ENCODE measurements at regions not wholly inside any gene's neighbourhood (a gene's known extent, or its start where the extent isn't known, plus 50 kb on each side); places are given as distances from the start of the nearest gene placed in this dataset.

DNA sequence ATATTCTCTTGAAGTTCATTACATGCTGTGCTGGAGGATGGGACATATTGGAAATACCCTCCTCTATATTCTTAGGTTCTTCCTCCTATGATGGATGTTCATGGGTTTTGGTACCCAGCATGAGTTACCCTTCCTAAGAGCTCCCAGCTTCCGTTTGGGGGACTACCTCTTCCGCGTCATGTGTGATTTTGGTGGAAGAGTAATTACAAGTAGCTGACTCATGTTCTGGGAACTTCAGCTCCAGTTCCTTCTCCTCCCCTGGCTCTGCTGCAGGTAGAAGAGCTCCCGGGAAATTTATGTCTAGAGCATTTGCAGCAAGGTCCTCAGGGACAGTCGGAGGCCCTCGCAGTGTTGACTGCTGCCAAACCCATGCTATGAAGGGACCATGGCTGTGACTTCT, 208.8 kb upstream of the IL12A start:
- no peak for DNase-seq

DNA sequence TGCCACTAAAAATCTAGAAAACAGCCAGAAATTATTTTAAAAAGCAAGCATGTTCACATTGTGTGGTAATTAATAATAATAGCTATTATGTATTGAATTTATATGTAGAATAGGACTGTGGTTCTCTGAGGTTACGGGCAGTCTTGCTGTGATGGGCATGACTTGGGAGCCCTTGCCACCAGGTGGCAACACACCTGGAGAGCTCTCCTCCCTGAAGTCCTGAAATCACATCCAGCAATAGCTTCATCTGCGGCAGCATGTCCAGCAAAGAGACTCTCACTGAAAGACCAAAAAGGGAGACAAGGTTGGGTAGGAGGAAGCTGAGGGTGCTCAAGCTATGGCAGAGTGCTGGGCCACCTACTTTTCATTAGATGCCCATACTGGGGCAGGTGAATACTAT, 206.8 kb upstream of the IL12A start:
- no peak for DNase-seq

DNA sequence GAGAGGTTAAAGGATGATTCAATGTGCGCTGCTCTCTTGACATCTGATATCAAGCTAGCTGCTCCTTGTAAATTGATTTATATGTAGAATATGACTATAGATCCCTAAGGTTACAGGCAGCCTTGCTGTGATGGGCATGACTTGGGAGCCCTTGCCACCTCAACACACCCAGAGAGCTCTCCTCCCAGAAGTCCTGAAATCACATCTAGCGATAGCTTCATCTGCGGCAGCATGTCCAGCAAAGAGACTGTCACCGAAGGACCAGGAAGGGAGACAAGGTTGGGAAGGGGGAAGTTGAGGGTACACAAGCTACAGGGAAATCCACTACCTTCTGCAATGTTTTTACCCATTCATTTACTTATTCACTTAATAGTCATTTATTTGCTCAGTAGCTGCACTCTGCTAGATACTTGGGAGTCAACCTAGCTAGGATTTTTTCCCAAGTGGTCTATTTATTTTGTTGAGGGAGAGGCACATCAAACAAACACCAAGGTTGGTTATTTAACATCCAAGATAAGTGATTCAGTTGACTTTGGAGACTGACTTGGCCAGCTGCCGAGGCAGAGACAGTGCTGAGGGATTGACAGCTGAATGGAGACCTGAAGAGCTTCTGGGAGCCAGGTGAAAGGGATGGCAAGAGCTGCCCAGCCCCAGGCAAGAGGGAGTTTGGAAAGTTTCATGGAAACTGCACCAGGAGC, 205.8 kb upstream of the IL12A start:
- peak; percentile 22 for DNase-seq

DNA sequence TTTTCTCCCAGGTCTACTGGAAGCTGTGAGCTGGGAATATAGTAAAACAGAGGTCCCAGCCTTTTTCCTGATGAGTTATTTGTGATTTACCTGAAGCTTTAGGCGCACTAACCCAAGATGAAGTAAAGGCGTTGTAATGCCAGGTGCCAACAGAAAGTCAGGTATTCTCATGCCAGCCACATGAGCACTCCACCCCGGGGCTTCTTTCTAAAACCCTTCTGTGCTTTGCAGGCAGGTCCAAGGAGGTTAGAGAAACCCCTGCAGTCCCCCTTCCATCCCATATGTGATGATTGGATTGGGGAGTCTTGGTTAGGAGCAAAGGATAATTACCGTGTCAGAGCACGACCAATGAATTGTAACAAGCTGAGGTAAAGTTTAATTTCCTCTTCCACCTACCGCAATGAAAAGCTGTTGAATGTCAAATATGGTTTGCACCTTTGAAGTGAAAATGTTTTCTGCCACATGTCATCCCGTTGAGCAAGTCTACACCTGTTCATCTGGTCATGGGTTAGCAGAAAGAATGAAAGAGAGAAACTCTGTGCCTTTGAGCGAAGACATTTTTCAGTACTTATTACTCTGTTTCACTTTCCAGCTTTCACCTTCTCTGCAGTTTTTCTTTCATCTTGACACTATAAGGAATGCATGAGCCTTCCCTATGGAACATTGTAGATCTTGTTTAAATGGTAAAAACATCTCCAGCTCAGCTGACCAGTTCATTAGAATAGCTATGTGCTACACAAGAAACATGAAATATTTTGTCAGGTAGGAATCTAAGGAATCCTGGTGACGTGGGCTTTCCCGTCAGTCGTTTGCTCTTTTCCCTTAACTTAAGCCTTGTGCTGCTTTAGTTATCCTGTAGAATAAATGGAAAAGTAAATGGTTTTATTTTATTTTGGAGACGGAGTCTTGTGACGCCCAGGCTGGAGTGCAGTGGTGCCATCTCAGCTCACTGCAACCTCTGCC, 204.6 kb upstream of the IL12A start:
- DNase-seq, result no peak

DNA sequence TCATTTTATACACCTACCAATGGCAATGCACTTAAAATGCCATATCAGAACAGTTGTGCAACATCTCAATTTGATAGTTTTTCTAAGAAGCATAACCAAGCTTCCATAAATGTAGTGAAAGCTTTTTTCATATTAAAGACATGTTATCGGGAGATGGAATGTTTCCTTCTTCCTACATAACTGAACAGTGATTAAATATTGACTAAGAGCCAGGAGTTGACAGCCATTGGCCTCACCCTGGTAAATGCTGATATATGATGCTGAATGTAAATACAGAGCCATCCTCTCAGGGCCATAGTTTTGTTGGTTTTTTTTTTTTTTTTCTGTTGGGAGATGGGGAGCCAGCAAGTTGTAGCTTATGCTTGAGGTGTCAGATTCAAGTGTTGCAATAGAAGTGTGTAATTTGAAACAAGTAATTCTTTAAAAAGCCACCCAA, 203.3 kb upstream of the IL12A start:
- DNase-seq, result no peak

DNA sequence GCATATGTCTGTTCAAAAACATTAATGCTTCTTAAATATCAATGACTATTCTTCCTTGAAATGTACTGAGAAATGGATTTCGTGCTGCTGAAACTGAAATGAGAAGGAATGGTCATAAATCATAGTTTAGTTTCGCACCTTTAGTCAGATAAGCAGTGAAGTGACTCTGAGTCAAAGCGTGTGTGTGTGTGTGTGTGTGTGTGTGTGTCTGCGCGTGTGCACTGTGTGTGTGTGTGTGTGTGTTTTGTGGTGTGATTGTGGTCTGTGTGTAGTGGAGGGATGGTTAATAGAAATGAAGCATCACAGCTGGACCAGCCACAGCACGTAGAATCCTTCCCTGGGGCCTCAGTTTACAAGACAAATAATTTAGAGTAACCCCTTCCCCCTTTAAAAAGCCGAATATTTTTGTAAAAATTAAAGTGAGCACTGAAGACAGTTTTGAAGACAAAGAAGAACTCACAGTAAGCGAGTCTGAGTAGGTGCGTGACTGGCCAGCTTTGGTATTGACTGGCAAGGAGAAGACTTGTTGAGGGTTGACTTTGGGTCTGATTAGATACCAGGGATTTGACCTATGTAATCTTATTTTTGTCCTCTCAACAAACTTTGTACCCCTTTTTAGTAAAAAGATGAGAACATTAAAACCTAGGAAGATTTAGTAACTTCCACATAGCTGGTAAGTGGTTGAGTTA, 202.0 kb upstream of the IL12A start:
- DNase-seq, result no peak

DNA sequence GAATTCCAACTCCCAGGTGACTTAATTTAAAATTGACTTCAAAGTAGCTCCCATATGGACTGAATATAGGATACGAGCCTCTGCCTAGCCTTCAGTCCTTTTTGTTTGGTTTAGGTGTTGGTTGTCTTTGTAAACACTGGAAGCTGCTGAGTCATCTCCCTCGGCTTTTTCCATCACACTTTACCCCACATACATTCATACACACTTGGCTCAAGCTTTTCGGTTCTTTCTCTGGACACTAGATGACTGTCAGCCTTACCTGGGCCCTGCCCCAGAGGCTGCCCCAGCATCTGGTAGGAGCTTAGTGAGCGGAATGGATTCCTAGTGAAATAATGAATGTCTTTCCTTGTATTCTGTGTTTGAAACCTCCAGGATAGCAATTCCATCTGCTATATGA, 201.5 kb upstream of the IL12A start:
- DNase-seq, result no peak

DNA sequence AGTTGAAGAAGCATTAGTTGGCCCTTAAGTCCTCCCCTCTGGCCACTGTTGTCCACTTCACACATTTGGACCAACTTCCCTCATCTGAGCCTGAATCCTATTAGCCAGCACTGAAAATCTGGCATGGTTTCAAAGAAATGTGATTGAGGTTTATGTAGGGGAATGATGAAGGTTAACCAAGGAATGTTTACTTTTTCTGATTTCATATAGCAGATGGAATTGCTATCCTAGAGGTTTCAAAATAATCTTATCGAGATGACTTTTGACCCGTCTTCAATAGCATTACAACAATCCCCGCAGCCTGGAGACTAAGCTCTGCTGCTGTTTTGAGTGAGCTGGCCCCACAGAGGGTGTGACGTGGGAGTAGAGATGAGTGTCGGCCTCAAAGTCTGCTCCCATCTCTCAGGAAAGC, 200.8 kb upstream of the IL12A start:
- no peak for DNase-seq

DNA sequence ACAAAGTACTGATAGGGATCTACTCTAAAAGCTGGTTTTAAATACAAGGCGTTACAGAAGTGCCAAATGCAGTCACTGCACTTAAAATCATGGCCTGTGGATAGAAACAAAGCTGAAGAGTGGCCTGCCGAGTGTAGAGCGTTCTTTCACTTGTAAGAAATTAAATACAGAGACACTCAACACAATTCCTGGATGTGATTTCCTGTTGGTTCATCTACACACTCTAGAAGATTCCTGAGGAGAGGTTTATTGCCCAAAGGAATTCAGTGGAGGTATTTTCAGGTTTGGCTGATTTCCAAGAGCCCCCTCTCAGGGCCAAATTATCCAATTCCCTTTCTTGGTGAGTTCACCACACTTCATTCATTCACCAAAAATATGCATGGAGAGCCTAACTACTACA, 200.3 kb upstream of the IL12A start:
- DNase-seq, result no peak

DNA sequence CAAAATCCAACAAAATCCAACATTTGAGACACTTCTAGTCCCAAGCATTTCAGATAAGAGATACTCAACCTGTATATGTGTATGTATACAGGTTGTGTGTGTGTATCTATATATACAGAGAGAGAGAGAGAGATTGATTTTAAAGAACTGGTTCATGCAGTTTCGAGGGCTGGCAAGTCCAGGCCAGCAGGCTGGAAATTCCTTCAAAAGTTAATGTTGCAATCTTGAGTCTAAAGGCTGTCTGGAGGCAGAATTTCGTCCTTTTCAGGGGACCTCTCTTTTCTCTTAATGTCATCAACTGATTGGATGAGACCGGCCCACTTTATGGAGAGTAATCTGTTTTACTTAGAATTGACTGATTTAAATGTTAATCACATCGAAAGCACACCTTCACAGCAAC, 199.6 kb upstream of the IL12A start:
- DNase-seq, result no peak

DNA sequence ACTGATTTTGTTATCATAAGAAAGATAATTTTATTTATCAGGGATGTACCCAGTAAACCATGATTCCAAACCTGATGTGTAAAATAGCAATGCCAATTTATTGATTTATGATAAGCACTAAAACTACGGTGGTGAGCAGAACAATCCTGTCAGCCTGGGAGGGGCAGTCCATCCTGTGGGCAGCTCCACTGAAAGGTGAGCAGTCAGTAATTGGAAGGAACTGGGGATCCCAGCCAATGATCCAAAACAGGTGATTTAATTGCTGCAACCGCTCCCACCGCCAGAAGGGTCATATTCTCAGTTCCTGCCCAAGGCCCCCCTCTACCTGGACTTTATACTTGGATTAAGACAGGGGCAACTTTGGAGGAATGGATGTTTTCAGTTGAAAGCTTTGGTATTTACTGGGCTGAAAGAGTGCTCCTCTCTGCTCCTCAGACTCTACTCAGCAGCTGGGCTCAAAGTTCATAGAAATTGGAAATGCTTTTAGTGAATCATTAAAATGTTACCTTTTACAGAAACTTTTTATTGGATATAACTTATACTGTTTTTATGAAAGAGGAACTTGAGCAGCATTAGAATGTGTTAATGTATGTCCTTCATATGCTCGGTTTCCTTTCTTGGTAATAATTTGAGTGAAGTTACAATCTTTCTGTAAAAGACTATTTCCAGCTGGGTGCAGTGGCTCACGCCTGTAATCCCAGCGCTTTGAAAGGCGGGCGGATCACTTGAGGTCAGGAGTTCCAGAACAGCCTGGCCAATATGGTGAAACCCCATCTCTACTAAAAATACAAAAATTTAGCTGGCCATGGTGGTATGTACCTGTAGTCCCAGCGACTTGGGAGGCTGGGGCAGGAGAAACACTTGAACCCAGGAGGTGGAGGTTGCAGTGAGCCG, 198.6 kb upstream of the IL12A start:
- no peak for DNase-seq

DNA sequence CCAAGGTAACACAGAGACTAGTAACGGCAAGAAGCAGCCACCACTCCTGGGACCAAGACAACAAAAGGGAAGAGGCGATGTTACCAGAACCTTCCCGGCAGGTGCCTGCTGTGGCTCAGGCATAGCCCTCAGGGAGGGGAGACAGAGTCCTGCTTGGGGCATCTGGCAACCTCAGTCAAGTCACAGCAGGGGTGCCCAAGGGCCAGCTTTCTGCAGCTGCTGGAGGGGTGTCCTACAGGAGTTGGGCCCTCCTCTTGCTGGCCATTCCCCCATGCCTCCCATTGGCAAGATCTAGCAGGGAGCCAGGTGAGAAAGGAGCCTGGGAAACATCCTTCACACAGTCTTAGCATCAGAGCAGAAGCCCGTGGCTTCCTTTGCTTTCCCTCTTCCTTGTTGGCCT, 197.3 kb upstream of the IL12A start:
- no peak for DNase-seq

DNA sequence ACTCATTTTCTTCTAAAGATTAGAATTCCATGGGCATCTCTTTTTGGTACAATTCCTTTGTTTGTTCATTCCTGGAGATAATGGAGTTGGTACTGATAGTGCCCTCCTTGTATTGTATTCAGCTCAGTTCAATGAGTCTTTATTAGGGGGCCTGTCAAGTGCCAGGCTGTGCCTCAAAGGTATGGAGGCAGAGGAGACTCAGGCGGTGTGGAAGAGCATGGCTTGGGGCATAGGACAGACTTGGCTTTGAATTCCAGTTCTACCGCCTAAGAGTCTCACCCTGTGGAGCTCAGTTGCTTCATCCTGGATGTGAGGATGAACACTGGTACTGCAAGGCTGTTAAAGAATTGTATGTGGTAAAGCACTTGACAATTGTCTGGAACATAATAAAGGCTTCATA, 196.6 kb upstream of the IL12A start:
- no peak for DNase-seq

DNA sequence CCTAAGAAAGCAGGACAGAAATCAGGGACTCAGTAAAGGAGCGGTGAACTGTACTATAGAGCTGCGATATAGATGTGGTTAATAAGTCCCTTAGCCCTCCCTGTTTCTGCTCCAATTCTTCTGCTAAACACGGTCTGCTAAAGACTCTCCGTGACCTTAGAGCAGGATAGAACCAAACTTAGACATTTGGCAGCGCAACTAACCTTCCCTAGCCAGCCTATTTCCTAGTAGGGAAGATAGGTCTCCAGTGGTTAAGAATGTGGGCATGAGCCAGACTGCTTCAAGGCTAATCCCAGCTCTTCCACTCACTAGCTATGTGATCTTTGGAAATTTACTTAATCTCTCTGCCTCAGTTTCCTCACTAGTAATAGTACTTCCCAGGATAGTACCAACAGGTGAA, 193.6 kb upstream of the IL12A start:
- DNase-seq, result no peak

DNA sequence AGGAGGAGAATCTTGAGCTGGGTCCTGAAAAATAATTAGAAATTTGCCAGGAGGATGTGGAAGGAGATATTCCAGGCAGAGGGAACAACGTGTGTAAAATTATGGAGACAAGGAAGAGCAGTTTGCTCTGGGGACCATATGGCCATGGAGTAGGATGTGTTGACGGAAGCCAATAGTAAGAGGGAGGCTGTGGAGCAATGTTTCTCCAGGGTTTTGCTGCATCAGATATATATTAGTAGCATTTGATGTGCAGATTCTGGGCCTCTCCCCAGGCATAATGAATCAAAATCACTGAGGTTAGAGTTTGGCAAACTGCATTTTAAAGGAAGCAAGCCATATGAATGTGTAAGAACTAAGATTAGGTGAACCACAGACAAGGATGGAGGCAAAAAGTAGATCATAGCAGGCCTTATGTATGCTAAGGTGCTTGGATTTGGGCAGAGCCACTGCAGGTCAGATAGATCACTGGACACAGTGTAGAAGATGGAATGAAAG, 192.9 kb upstream of the IL12A start:
- no peak for DNase-seq

DNA sequence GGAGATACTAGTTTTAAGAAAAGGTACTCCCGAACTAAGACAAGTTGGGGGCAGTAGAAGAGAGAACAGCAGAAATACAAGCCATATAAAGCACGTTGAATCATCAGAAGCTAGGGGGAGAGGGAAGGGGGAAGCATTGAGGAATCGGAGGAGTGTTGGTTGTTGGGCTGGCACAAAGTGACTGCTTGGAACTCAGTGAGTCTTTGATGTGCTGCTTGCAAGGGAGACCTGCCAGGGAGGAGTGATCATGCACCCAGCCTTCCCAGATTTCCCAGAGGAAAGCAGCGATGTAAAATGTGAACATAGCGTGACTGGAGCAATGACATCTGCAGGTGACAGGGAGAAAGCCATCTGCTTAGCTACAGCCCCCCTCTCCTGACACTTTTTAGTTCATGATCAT, 192.4 kb upstream of the IL12A start:
- no peak for DNase-seq

DNA sequence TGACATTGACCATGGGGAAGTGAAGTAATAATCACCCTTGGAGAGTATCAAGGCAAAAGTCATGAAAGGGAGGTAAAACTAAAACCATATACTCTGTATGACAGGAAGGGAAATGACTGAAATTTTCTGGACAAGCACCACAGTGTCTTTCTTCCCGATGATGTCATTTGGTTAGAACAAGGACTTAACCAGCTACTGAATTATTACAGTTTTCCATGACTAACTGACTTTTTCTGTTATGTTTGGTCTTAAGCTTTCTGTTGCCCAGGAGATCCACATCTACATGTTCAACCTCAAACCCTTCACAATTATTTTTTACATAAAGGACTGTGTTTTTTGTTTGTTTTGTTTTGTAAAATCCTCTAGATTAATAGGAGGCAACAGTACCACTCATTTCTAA, 191.9 kb upstream of the IL12A start:
- DNase-seq, result no peak

DNA sequence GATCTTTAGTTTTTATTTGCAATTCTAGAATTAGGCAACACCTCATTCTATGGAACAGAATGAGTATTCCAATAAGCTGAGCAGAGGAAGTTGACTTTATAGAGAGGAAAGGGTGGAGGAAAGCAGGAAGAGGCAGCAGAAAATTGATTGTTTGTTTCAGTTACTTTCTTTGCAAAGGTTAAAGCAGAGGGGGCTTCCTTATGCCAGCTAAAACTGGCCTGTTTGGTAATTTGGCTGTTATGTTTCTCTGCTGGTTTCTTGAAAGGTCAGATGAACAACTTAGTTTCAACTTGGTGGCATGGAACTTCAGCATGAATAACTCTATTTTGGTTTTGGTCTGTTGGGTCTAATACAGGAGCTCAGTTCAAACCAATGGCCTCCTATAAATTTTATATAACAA, 190.9 kb upstream of the IL12A start:
- DNase-seq, result no peak

DNA sequence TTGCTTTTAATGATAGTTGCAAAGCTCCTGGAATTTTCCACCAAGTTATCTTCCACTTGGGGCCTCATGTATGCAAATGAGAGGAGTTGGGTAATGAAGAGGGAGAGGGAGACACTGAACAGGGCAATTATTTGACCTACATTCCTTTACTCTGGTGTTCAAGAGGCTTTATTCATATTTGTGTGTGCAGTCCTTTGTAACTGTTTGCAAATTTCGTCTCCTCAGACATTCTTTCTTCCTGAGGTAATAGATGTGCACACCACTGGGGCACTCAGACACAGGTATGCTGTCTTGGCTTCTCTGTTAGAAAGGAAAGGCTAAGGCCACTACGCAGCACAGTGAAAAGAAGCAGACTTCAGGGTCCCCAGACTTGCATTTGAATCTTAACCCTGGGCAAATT, 189.7 kb upstream of the IL12A start:
- no peak for DNase-seq

DNA sequence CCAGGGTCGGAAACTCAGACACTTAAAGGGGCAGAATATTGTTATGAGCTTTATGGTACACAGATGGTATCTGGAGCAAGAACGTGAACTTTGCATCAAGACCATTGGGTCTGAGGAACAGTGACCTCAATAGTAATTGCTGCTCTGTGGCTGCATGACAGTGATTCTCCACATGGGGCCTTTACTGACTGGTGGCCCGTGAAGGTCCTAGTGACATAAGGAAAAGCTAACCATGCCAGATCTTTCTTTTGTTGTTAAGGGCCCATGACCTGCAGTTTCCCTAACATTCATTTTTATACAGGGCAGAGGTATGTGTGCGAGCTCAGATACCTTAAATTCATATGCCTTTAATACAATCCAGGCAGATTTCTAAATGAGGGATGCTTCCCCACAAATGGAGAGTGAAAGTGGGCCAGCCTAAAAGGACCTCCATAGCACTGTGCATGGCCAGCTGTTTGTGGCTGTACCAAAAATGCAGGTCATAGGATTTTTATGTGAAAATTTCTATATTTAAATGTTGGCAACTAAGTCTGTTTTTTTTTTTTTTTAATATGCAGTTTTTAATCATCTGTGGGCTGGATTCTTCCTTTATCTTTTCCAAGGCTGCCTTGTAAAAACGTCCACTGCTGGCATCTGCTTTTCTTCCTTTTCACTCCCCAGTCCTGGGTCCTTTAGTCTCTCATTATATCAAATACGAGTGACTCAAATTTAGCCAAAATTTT, 188.0 kb upstream of the IL12A start:
- DNase-seq, result no peak

DNA sequence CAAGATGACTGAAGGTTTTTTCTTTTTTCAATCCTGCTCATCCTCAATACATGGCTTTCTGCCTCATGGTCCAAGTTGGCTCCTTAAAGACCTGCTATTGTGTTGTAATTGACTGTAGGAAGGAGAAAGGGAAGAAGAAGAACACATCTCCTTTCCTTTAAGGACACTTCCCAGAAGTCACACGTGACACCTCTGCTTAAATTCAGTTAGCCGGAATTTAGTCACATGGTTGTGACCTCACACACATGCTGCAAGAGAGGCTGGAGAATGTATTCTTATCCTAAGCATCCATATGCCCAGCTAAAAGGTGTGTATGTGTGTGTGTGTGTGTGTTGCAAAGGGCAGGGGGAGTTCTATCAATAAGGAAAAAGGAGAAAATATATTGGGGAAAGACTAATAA, 185.8 kb upstream of the IL12A start:
- DNase-seq, result no peak

DNA sequence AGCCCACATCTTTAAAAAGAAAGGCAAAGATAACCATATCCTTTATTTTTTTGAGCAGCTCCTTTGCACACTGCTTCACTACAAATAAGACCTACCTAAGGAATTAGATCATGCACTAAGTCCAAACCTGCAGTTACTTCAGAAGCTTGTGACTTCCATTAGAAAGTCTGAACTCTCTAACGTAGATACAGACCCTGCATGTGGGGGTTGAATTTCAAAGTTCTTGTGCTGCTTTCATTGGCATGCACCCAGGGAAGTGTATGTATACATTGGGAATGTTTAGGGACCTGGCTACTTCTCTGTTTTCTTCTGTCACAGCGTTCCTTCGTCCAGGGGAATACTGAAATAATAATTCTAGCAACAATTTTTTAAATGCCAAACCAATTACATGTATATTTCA, 185.2 kb upstream of the IL12A start:
- no peak for DNase-seq

All from DMS79 (cell line).